IMR-90 (cell line): ENCODE measurements at regions not wholly inside any gene's neighbourhood (a gene's known extent, or its start where the extent isn't known, plus 50 kb on each side); places are given as distances from the start of the nearest gene placed in this dataset.

Experiments used
- ATAC-seq: fragments of 200-7000 bp; cut with Tn5 transposase; 2 replicates; pipeline ENCODE4 v1.9.1; 2020; ENCODE audit warnings: low read depth, mild to moderate bottlenecking, moderate library complexity
- BruUV-seq: library from RNA; stranded (reverse); fragments of 400-500 nt; replicated peaks from 2 replicates; lab custom pipeline; 2021; lab: Mats Ljungman, UMichigan
- CTCF ChIA-PET: fragments of 300-600 bp; formaldehyde crosslinking; extraction: SDS; loops from one replicate; lab custom pipeline; 2021; ENCODE audit warnings: antibody characterized with exemption; lab: Yijun Ruan, JAX
- POLR2A ChIA-PET: fragments of 300-600 bp; sonication (Branson Sonifier 250); formaldehyde crosslinking; loops from one replicate; lab custom pipeline; 2022; ENCODE audit warnings: antibody characterized with exemption; ENCODE audit not compliant: unreplicated experiment; lab: Charles Lee
- DNase-seq: peaks from one replicate; pipeline ENCODE4 v3.0.0; 2013
- H2AFZ ChIP-seq: replicated peaks from 2 replicates; pipeline ENCODE3; 2013; ENCODE audit warnings: low read length, mild to moderate bottlenecking; ENCODE audit not compliant: poor library complexity
- H2AK5ac ChIP-seq: 2 replicates; pipeline ENCODE4 v1.6.1; 2013; ENCODE audit warnings: low read depth, low read length, inconsistent platforms
- H2AK9ac ChIP-seq: replicated peaks from 2 replicates; pipeline ENCODE3; 2013; ENCODE audit warnings: mild to moderate bottlenecking, low read depth, low read length, moderate library complexity; ENCODE audit not compliant: poor library complexity
- H2BK120ac ChIP-seq: 2 replicates; pipeline ENCODE4 v1.6.1; 2013; ENCODE audit warnings: low read depth, low read length, inconsistent platforms
- H2BK15ac ChIP-seq: 3 replicates; pipeline ENCODE4 v1.6.1; 2013; ENCODE audit warnings: low read depth, low read length, inconsistent platforms
- H2BK20ac ChIP-seq: 2 replicates; pipeline ENCODE4 v1.6.1; 2013; ENCODE audit warnings: low read depth, mild to moderate bottlenecking, inconsistent platforms, low read length, moderate library complexity
- H2BK5ac ChIP-seq: 2 replicates; pipeline ENCODE4 v1.6.1; 2013; ENCODE audit warnings: mild to moderate bottlenecking, low read depth, low read length, inconsistent platforms; ENCODE audit not compliant: poor library complexity, severe bottlenecking
- H3K14ac ChIP-seq: replicated peaks from 2 replicates; pipeline ENCODE4 v1.6.1; 2013; ENCODE audit warnings: low read depth, low read length, inconsistent platforms
- H3K18ac ChIP-seq: 2 replicates; pipeline ENCODE4 v1.6.1; 2013; ENCODE audit warnings: low read depth, low read length, control low read depth
- H3K23ac ChIP-seq: 2 replicates; pipeline ENCODE4 v1.6.1; 2013; ENCODE audit warnings: low read depth, low read length, inconsistent platforms
- H3K27ac ChIP-seq: 2 replicates; pipeline ENCODE4 v1.5.1; 2013; ENCODE audit warnings: mild to moderate bottlenecking, control low read depth, low read length; ENCODE audit not compliant: insufficient read depth
- H3K27me3 ChIP-seq: 2 replicates; pipeline ENCODE4 v1.6.1; 2013; ENCODE audit warnings: low read length; ENCODE audit not compliant: control insufficient read depth, insufficient read depth
- H3K36me3 ChIP-seq: 2 replicates; pipeline ENCODE4 v1.6.1; 2013; ENCODE audit warnings: low read length, mixed read lengths; ENCODE audit not compliant: control insufficient read depth, insufficient read depth
- H3K4ac ChIP-seq: 2 replicates; pipeline ENCODE4 v1.6.1; 2013; ENCODE audit warnings: low read depth, low read length, inconsistent platforms
- H3K4me1 ChIP-seq: 2 replicates; pipeline ENCODE4 v1.6.1; 2013; ENCODE audit warnings: low read length, mixed read lengths; ENCODE audit not compliant: control insufficient read depth, insufficient read depth
- H3K4me2 ChIP-seq: 2 replicates; pipeline ENCODE4 v1.6.1; 2013; ENCODE audit warnings: low read depth, mild to moderate bottlenecking, control low read depth, low read length, moderate library complexity
- H3K4me3 ChIP-seq: 2 replicates; pipeline ENCODE4 v1.5.1; 2013; ENCODE audit warnings: low read depth, mild to moderate bottlenecking, control low read depth, low read length, moderate library complexity; ENCODE audit not compliant: insufficient read depth
- H3K56ac ChIP-seq: 2 replicates; pipeline ENCODE4 v1.6.1; 2013; ENCODE audit warnings: low read length, inconsistent platforms; ENCODE audit not compliant: insufficient read depth; ENCODE audit errors: extremely low read depth
- H3K79me1 ChIP-seq, 2 experiments: 2 replicates each; pipeline ENCODE4 v1.6.1; 2013; ENCODE audit warnings: low read length in 2 of 2, inconsistent platforms in 1 of 2, low read depth in 1 of 2
- H3K9ac ChIP-seq: 2 replicates; pipeline ENCODE4 v1.6.1; 2013; ENCODE audit warnings: low read depth, low read length, control low read depth
- H3K9me1 ChIP-seq: 2 replicates; pipeline ENCODE4 v1.6.1; 2013; ENCODE audit warnings: low read length, inconsistent platforms; ENCODE audit not compliant: insufficient read depth
- H3K9me3 ChIP-seq: 2 replicates; pipeline ENCODE4 v1.6.1; 2013; ENCODE audit warnings: low read length; ENCODE audit not compliant: control insufficient read depth, insufficient read depth
- H4K20me1 ChIP-seq: 2 replicates; pipeline ENCODE4 v1.6.1; 2013; ENCODE audit warnings: low read length, inconsistent platforms; ENCODE audit not compliant: insufficient read depth
- H4K5ac ChIP-seq: 2 replicates; pipeline ENCODE4 v1.6.1; 2013; ENCODE audit warnings: mild to moderate bottlenecking, low read depth, low read length, control low read depth
- H4K8ac ChIP-seq, 2 experiments: 2 replicates each; pipeline ENCODE4 v1.6.1; 2013; ENCODE audit warnings: low read depth in 2 of 2, low read length in 2 of 2, control low read depth in 1 of 2, inconsistent platforms in 1 of 2
- H4K91ac ChIP-seq: 2 replicates; pipeline ENCODE4 v1.6.1; 2013; ENCODE audit warnings: low read depth, low read length, inconsistent platforms; ENCODE audit not compliant: insufficient read depth
- CEBPB ChIP-seq: IDR thresholded peaks from 2 replicates; pipeline ENCODE4 v1.6.1; 2012; ENCODE audit warnings: low read depth, low read length, improper control_type of control experiment
- RFX5 ChIP-seq: IDR thresholded peaks from 2 replicates; pipeline ENCODE4 v1.8.0; 2012; ENCODE audit warnings: low read depth, mild to moderate bottlenecking, low read length, moderate library complexity
- WGBS, 2 experiments: methylation state at CpG; one replicate each; pipeline versions ENCODE4 v1.1.5 to v1.1.7; 2013; ENCODE audit warnings: missing lambda C conversion rate in 2 of 2; ENCODE audit not compliant: insufficient read length in 1 of 2; ENCODE audit errors: extremely low coverage in 2 of 2; 5-methylcytosine and 5-hydroxymethylcytosine counted together
- dilution Hi-C: fragments of 300-500 bp; cut with HindIII; formaldehyde crosslinking; loops from one replicate; pipeline ENCODE4 v1.14.3; 2018; ENCODE audit warnings: low sequenced_read_pairs; ENCODE audit not compliant: unreplicated experiment
- in situ Hi-C: fragments of 300-500 bp; cut with MboI; formaldehyde crosslinking; loops from 3 replicates; pipeline ENCODE4 v1.14.3; 2019; ENCODE audit warnings: low sequenced_read_pairs, inconsistent platforms, mixed read lengths
- intact Hi-C: fragments of 100-400 bp; cut with micrococcal nuclease; formaldehyde crosslinking; loops from 2 replicates; pipeline ENCODE4 v1.10.0; 2022

- no peak overlapping the region for H2BK15ac ChIP-seq
- CTCF ChIA-PET: no interaction called here
- peak; percentile 62 for TF ChIP-seq CEBPB
- no peak for TF ChIP-seq RFX5
- ATAC-seq (no peak), DNase-seq (no peak)
- H3K4me1 ChIP-seq: no peaks in the 10 kb centered on the region
- no peak overlapping the region for H2AK9ac ChIP-seq
- H3K23ac ChIP-seq: no peak overlapping the region
- no peak overlapping the region for H3K56ac ChIP-seq
- in situ Hi-C loops: no loop called here
- H2BK120ac ChIP-seq: no peak overlapping the region
- no peak overlapping the region for H2AFZ ChIP-seq
- H3K4ac ChIP-seq: no peak overlapping the region
- H4K5ac ChIP-seq: no peak overlapping the region
- no peak overlapping the region for H4K91ac ChIP-seq
- H3K79me1 ChIP-seq: no peaks in the 10 kb centered on the region
- no peaks in the 10 kb centered on the region for H4K20me1 ChIP-seq
- no peak overlapping the region for H3K9ac ChIP-seq
- no peak overlapping the region for H2BK5ac ChIP-seq
- WGBS, 2 experiments: no CpG with 5 or more reads among the region's 1 CpG
- H3K14ac ChIP-seq: no peak overlapping the region
- no peaks in the 10 kb centered on the region for H3K36me3 ChIP-seq
- POLR2A ChIA-PET: no interaction called here
- no peak overlapping the region for H4K8ac ChIP-seq
- no peak overlapping the region for H3K27ac ChIP-seq
- dilution Hi-C loops: no loop called here
- H3K9me1 ChIP-seq: no peaks in the 10 kb centered on the region
- H3K18ac ChIP-seq: no peak overlapping the region
- H3K4me3 ChIP-seq: no peak overlapping the region
- intact Hi-C loops: no loop called here
- no peaks in the 10 kb centered on the region for H3K27me3 ChIP-seq
- H3K9me3 ChIP-seq: no peaks in the 10 kb centered on the region
- H2BK20ac ChIP-seq: no peak overlapping the region
- no TSS peak for BruUV-seq
- no peak overlapping the region for H2AK5ac ChIP-seq
- H3K4me2 ChIP-seq: no peak overlapping the region
Observed at GRCh38 chr3:118127992-118128391, 906.7 kb downstream of the IGSF11 start.
